Gastroesophageal sphincter (tissue), 4 donors: ENCODE measurements at regions not wholly inside any gene's neighbourhood (a gene's known extent, or its start where the extent isn't known, plus 50 kb on each side); places are given as distances from the start of the nearest gene placed in this dataset.
"Not testable (repeated sequence)": the region's sequence is repeated elsewhere in the genome, so short reads cannot be mapped to it uniquely, and the experiment has no call there.

Experiments
- ATAC-seq: fragments of 150-250 bp; one replicate; pipeline ENCODE4 v1.9.1; 2016; ENCODE audit warnings: mild to moderate bottlenecking, moderate library complexity
- H3K27ac ChIP-seq, 4 donors: fragments of 200-600 bp; sonication (generic) in 3 of 4; 1 replicate in 3 of 4; 2 replicates in 1 of 4; pipeline ENCODE4 v1.5.1; 2016 to 2019
- H3K27me3 ChIP-seq: fragments of 200-600 bp; sonication (generic); one replicate; pipeline ENCODE4 v1.5.1; 2019
- H3K36me3 ChIP-seq, 2 donors: fragments of 200-600 bp; sonication (generic); one replicate each; pipeline ENCODE4 v1.5.1; 2019; ENCODE audit warnings: control low read depth in 1 of 2
- H3K4me1 ChIP-seq, 3 donors: fragments of 200-600 bp; sonication (generic); 1 replicate in 2 of 3; 2 replicates in 1 of 3; pipeline ENCODE4 v1.5.1; 2016 to 2019; ENCODE audit warnings: control low read depth in 2 of 3
- H3K4me3 ChIP-seq, 2 donors: fragments of 200-600 bp; sonication (generic); one replicate each; pipeline ENCODE4 v1.5.1; 2019; ENCODE audit warnings: mild to moderate bottlenecking in 1 of 2, moderate library complexity in 1 of 2
- H3K9me3 ChIP-seq, 3 donors: fragments of 200-600 bp; sonication (generic); one replicate each; pipeline ENCODE4 v1.5.1; 2017 to 2019; ENCODE audit warnings: control low read depth in 2 of 3
- EP300 ChIP-seq: sonication (generic); formaldehyde crosslinking; IDR thresholded peaks from one replicate; pipeline ENCODE4 v1.6.1; 2017; ENCODE audit warnings: antibody characterized with exemption, mild to moderate bottlenecking
- POLR2A ChIP-seq, 2 donors: fragments of 450-650 bp; IDR thresholded peaks; one replicate each; pipeline ENCODE4 v1.6.1; 2017; ENCODE audit warnings: antibody characterized with exemption in 2 of 2, mild to moderate bottlenecking in 2 of 2, moderate library complexity in 1 of 2
- POLR2AphosphoS5 ChIP-seq: sonication (generic); formaldehyde crosslinking; IDR thresholded peaks from one replicate; pipeline ENCODE4 v1.6.1; 2017; ENCODE audit warnings: antibody characterized with exemption
- WGBS, 2 donors: methylation state at CpG; one replicate each; pipeline ENCODE4 v1.1.5; 2018; ENCODE audit warnings: low coverage in 1 of 2; 5-methylcytosine and 5-hydroxymethylcytosine counted together
- TF ChIP-seq, protein P1 (sequence below), 4 experiments: fragments of 200-600 bp in 2 of 4; fragments of 450-650 bp in 2 of 4; sonication (generic) in 1 of 4; IDR thresholded peaks; one replicate each; pipeline ENCODE4 v1.5.1; 2017 to 2019; ENCODE audit warnings: antibody characterized with exemption in 4 of 4, mild to moderate bottlenecking in 2 of 4, moderate library complexity in 2 of 4

DNA sequence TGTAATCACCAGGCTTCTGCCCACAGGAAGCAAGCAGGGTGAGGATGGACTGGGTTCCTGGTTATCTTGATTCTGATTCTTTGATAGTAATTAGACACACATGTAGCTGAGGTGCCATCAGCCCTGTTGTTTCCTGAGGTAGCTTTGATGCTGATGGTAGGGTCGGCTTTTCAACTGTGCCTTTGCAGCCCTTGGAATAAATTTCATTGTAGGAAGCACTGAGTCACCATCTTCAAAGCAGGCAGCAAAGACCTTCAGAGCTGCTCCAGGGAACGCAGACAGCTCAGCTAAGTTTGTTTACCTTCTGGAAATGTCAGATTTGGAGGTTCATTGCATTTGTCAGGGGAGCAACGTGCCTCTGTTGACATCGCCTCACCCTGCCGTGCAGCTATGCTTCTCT, 135.4 kb downstream of the ASMT start:
- TF ChIP-seq, protein P1, sequence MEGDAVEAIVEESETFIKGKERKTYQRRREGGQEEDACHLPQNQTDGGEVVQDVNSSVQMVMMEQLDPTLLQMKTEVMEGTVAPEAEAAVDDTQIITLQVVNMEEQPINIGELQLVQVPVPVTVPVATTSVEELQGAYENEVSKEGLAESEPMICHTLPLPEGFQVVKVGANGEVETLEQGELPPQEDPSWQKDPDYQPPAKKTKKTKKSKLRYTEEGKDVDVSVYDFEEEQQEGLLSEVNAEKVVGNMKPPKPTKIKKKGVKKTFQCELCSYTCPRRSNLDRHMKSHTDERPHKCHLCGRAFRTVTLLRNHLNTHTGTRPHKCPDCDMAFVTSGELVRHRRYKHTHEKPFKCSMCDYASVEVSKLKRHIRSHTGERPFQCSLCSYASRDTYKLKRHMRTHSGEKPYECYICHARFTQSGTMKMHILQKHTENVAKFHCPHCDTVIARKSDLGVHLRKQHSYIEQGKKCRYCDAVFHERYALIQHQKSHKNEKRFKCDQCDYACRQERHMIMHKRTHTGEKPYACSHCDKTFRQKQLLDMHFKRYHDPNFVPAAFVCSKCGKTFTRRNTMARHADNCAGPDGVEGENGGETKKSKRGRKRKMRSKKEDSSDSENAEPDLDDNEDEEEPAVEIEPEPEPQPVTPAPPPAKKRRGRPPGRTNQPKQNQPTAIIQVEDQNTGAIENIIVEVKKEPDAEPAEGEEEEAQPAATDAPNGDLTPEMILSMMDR (IDR thresholded peaks at IDR 0.05), result no peak
- TF ChIP-seq POLR2AphosphoS5, result no peak
- no peak for TF ChIP-seq POLR2A (IDR thresholded peaks at IDR 0.05)
- Histone ChIP-seq H3K36me3 (no peaks in the 10 kb centered on the region), H3K27ac (no peak overlapping the region), H3K27me3 (no peaks in the 10 kb centered on the region), H3K9me3 (peaks cover 0 to 24% (median 0%) of the 10 kb centered on the region in 3 donors), H3K4me3 (no peak overlapping the region), H3K4me1 (no peaks in the 10 kb centered on the region)
- no peak for ATAC-seq
- 0 to 16% methylated on average over 1 to 3 of the region's 5 CpGs for WGBS, 2 donors

DNA sequence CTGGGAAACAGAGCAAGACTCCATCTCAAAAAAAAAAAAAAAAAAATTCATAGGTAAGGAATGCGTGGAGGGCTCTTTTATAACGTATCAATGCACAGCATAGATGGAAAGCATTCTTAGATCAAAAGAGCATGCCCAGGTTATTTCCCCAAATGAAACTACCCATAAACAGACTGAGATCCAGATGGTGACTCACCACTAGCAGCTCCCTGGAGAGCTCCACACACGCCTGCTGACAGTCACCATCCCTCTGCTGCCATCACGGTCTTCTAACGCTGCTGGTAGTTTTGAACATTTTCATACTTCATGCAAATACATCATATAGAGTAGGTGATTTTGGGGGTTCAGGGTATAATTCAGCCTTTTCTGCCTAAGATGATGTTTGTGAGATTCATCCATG, 136.9 kb downstream of the ASMT start:
- Histone ChIP-seq H3K9me3 (peaks cover 0 to 37% (median 0%) of the 10 kb centered on the region in 3 donors), H3K27ac (no peak overlapping the region), H3K4me1 (no peaks in the 10 kb centered on the region), H3K4me3 (no peak overlapping the region), H3K27me3 (no peaks in the 10 kb centered on the region), H3K36me3 (no peaks in the 10 kb centered on the region)
- ATAC-seq, result no peak
- WGBS, 2 donors, result 80 to 81% methylated on average over 1 to 5 of the region's 5 CpGs
- TF ChIP-seq POLR2A (IDR thresholded peaks at IDR 0.05) (no peak), POLR2AphosphoS5 (no peak), EP300 (no peak)
- TF ChIP-seq, protein P1 (IDR thresholded peaks at IDR 0.05), result no peak

DNA sequence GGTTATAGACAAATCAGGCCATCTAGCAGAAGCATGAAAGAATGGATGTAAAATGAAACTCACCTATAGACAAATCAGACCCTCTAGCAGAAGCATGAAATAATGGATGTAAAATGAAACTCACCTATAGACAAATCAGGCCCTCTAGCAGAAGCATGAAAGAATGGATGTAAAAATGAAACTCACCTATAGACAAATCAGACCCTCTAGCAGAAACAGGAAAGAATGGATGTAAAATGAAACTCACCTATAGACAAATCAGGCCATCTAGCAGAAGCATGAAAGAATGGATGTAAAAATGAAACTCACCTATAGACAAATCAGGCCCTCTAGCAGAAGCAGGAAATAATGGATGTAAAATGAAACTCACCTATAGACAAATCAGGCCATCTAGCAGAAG, 137.9 kb downstream of the ASMT start:
- H3K36me3 ChIP-seq, H3K27ac ChIP-seq, H3K27me3 ChIP-seq, H3K4me3 ChIP-seq, H3K4me1 ChIP-seq, ATAC-seq: not testable (repeated sequence)
- peaks cover 0 to 46% (median 0%) of the 10 kb centered on the region in 3 donors for H3K9me3 ChIP-seq

DNA sequence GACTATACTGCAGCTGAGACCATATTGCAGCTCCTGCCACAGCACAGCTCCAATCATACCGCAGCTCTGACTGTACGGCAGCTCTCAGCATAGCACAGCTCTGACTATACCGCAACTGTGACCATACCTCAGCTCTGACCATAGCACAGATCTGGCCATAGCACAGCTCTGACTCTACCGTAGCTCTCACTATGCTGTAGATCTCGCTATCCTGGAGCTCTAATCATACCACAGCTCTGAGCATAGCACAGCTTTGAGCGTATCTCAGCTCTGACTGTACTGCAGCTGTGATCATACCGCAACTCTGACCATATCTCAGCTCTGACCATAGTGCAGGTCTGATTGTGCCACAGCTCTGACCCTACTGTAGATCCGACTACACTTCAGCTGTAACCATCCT, 139.2 kb downstream of the ASMT start:
- H3K9me3 ChIP-seq, result peaks cover 0 to 48% (median 0%) of the 10 kb centered on the region in 3 donors

DNA sequence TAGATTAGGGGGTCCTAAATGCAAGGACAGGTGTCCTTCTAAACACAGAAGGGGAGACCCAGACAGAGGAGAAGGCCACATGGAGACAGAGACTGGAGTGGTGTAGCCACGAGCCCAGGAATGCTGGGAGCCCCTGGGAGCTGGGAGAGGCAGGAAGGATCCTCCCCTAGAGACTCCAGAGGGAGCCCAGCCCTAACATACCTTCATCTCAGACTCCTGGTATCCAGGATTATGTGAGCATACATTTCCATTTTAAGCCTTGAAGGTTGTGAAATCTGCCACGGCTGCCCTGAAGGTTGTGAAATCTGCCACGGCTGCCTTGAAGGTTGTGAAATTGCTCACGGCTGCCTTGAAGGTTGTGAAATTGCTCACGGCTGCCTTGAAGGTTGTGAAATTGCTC, 148.4 kb downstream of the ASMT start:
- ATAC-seq, result no peak
- 51 to 60% methylated on average over 1 to 2 of the region's 5 CpGs for WGBS, 2 donors
- no peaks in the 10 kb centered on the region for H3K36me3 ChIP-seq
- no peaks in the 10 kb centered on the region for H3K4me1 ChIP-seq
- TF ChIP-seq POLR2AphosphoS5 (no peak), POLR2A (IDR thresholded peaks at IDR 0.05) (no peak), EP300 (no peak)
- TF ChIP-seq, protein P1 (IDR thresholded peaks at IDR 0.05), result no peak
- H3K27ac ChIP-seq, result no peak overlapping the region
- no peaks in the 10 kb centered on the region for H3K27me3 ChIP-seq
- peaks cover 0 to 72% (median 0%) of the 10 kb centered on the region in 3 donors for H3K9me3 ChIP-seq
- H3K4me3 ChIP-seq, result no peak overlapping the region

More for the DNA sequence above, 139.2 kb downstream of the ASMT start:
- ATAC-seq, result no peak
- H3K36me3 ChIP-seq, result no peaks in the 10 kb centered on the region
- TF ChIP-seq EP300 (no peak), POLR2A (IDR thresholded peaks at IDR 0.05) (no peak), POLR2AphosphoS5 (no peak)
- TF ChIP-seq, protein P1 (IDR thresholded peaks at IDR 0.05), result no peak
- 68 to 93% methylated on average over 4 to 8 of the region's 8 CpGs for WGBS, 2 donors
- H3K27me3 ChIP-seq, result no peaks in the 10 kb centered on the region
- no peak overlapping the region for H3K27ac ChIP-seq
- no peak overlapping the region for H3K4me3 ChIP-seq
- H3K4me1 ChIP-seq, result no peaks in the 10 kb centered on the region

DNA sequence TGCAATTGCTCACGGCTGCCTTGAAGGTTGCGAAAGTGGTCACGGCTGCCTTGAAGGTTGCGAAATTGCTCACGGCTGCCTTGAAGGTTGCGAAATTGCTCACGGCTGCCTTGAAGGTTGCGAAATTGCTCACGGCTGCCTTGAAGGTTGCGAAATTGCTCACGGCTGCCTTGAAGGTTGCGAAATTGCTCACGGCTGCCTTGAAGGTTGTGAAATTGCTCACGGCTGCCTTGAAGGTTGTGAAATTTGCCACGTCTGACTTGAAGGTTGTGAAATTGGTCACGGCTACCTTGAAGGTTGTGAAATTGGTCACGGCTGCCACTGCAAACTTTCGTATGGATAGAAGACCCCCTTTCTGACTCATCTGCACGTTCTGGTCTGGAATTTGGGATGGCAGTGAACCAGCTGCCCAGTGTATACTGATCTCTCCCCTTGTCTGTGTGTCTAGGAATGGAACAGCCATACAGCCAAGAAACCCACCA, 150.1 kb downstream of the ASMT start:
- ATAC-seq, H3K36me3 ChIP-seq, H3K4me3 ChIP-seq, H3K4me1 ChIP-seq, H3K27me3 ChIP-seq, H3K27ac ChIP-seq: not testable (repeated sequence)
- WGBS, 2 donors, result 74% methylated on average over 3 of the region's 19 CpGs; no CpG with 5 or more reads in 1 of the 2 donors
- peaks cover 0 to 68% (median 0%) of the 10 kb centered on the region in 3 donors for H3K9me3 ChIP-seq
